Upper lobe of left lung (tissue), 4 donors: ENCODE measurements at regions not wholly inside any gene's neighbourhood (a gene's known extent, or its start where the extent isn't known, plus 50 kb on each side); places are given as distances from the start of the nearest gene placed in this dataset.

Experiments used
- CTCF ChIP-seq, 6 experiments: fragments of 450-650 bp in 4 of 6; fragments of 200-600 bp in 2 of 6; sonication (generic) in 2 of 6; IDR thresholded peaks; one replicate each; pipeline ENCODE4 v1.5.1; 2016 to 2019; ENCODE audit warnings: antibody characterized with exemption in 6 of 6
- EP300 ChIP-seq, 4 donors: sonication (generic); formaldehyde crosslinking; IDR thresholded peaks; one replicate each; pipeline ENCODE4 v1.5.1; 2017; ENCODE audit warnings: antibody characterized with exemption in 4 of 4, control low read depth in 2 of 4
- POLR2AphosphoS5 ChIP-seq, 2 donors: sonication (generic); formaldehyde crosslinking; IDR thresholded peaks; one replicate each; pipeline ENCODE4 v1.5.1; 2017; ENCODE audit warnings: antibody characterized with exemption in 2 of 2

GRCh38 chr1:62989497-62989896 is 205.6 kb downstream of the ATG4C start:
- TF ChIP-seq CTCF (IDR thresholded peaks at IDR 0.05), result no peak
- no peak for TF ChIP-seq EP300 (IDR thresholded peaks at IDR 0.05)
- no peak for TF ChIP-seq POLR2AphosphoS5 (IDR thresholded peaks at IDR 0.05)
